ENCODE measurements at regions not wholly inside any gene's neighbourhood (a gene's known extent, or its start where the extent isn't known, plus 50 kb on each side); places are given as distances from the start of the nearest gene placed in this dataset.
"Not testable (repeated sequence)": the region's sequence is repeated elsewhere in the genome, so short reads cannot be mapped to it uniquely, and the experiment has no call there.

DNA sequence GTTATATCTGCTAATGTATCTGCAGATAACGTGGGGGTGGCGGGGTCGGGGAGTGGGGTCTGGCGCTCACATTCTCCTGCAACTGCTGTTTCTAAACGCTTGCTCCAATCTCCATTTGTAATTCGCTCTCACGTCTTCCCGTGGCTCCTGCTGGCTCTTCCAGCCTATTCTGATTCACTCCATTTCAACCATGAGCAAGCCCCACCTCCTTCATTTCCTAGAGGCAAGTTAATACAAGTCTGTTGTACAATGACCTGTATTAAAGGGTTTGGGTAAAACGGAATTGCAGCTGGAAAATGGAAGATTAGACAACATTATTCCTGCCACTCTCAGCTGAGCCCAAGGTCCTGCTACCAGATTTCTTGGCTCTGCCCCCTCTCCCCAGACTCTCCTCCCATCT is 132.3 kb downstream of the CSNK2A3 start:
- no peak for DNase-seq

- DNase-seq: no peak
Observed at GRCh38 chr11:11218629-11218986, 134.4 kb downstream of the CSNK2A3 start.

GRCh38 chr11:11217929-11218628 is 135.0 kb downstream of the CSNK2A3 start:
- peak; percentile 1 for DNase-seq

GRCh38 chr11:11217289-11217928 is 135.6 kb downstream of the CSNK2A3 start:
- no peak for DNase-seq

GRCh38 chr11:11215944-11216343 is 137.1 kb downstream of the CSNK2A3 start:
- DNase-seq: peak; percentile 1

- DNase-seq: no peak
Observed at GRCh38 chr11:11215058-11215815, 137.8 kb downstream of the CSNK2A3 start.

GRCh38 chr11:11213117-11213516 is 139.9 kb downstream of the CSNK2A3 start:
- no peak for DNase-seq

DNA sequence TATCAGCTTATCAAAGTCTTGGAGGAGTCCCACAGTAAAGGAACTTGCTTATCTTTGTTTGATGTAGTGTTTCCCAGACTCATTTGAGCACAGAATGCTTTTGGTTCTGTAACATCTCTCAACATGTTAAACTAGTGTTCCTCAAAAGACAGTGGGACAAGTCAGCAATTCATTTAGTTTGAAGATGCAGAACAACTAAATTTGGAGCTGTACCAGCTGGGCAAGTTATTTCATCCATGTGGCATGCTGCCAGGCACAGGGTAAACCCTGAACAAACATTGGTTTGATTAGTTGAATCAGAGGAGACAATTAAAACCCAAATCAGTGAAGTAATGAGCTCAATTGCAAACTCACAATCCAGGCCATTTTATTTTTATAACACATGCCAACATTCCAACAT is 141.2 kb downstream of the CSNK2A3 start:
- no peak for DNase-seq

DNA sequence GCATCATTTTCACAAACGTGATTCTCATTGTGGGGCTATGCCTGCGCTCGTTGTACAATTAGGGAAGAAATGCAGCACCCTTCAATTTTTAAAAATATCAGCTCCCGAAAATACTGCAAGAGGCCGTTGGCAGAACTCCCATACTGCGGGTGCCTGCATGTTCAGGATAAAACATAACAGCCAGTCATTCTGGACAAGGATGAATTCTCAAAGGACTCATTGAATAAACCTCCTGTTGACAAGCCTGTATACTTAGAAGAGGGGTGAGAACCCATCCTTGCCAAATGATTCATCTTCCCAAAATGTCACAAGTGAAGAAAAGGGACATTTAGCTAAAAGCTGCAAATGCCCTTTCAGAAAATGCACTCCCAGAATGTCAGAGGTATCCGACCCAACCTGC is 141.9 kb downstream of the CSNK2A3 start:
- DNase-seq: no peak

GRCh38 chr11:11210446-11210845 is 142.6 kb downstream of the CSNK2A3 start:
- no peak for DNase-seq

GRCh38 chr11:11209967-11210366 is 143.1 kb downstream of the CSNK2A3 start:
- no peak for DNase-seq

GRCh38 chr11:11208994-11209393 is 144.1 kb downstream of the CSNK2A3 start:
- no peak for DNase-seq

- DNase-seq: no peak
Observed at GRCh38 chr11:11207428-11207827, 145.6 kb downstream of the CSNK2A3 start.

DNA sequence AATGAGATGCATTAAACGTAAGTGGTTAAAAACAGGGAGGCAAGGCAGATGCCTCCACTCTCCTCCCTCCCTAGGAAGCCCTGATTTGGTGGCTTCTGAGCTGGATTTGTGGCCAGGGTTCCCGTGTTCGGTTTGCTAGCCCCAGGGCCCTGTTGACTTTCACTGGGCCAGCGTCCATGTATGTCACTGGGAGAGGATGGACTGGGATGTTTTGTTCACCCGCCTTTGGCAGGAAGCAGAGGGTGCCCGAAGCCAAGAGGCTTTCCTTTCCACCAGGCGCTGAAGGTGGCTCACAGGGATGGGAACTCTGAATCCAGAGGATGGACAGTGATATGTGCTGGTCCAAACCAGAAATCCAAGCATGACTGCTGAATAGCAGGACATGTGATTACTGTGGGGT is 146.6 kb downstream of the CSNK2A3 start:
- no peak for DNase-seq

DNA sequence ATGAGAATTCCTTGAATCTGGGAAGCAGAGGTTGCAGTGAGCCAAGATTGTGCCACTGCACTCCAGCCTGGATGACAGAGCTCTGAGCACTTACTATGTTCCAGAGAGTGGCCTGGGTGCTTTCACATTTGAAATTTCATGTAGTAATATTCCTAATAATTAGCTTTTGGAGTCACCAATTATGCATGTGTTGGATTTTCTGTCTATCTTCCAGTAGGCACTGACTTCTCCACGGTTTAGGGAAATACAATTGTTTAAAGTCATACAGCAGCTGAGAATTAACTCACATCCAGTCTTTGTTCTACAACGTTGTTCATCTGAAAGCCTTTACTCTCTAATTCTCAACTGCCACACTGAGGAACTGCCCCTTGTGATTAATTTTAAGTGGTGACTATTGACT is 150.2 kb downstream of the CSNK2A3 start:
- DNase-seq: no peak

DNA sequence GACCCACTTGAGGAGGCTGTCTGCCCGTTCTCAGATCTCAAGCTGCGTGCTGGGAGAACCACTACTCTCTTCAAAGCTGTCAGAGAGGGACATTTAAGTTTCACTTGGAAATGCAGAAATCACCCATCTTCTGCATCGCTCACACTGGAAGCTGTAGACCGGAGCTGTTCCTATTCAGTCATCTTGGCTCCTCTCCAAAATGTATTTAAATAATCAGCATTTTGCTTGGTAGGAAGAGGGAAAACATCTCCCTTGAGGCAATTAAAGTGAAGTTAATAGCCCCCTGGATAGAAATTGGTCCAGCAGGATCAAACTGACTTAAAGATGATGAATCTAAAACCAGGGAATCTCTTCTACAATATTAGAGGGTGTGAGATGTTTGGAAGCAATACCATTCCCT is 151.7 kb downstream of the CSNK2A3 start:
- DNase-seq: not testable (repeated sequence)

GRCh38 chr11:11192541-11192940 is 160.5 kb downstream of the CSNK2A3 start:
- DNase-seq: no peak

GRCh38 chr11:11189506-11189905 is 163.5 kb downstream of the CSNK2A3 start:
- DNase-seq: no peak

- no peak for DNase-seq
Observed at GRCh38 chr11:11186249-11186648, 166.8 kb downstream of the CSNK2A3 start.

DNA sequence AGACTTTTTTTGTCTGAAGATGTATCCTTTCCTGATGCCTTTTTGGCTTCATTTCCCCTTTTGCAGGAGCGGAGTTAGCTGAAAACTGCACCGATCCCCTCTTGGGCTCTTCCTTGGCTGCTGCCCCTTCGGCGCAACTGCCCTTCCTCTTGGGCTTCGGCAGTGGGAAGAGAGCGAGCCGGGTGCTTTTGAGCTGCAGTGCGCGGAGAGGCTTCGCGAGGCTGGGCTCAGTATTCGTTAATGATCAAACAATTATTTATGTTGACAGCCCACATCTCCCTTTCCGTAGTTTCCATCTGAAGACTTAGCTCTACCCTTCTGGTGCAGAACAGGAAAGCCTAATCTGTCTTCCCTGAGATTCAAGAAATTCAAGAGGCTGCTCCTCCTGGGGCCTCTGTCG is 170.8 kb downstream of the CSNK2A3 start:
- DNase-seq: no peak

- no peak for DNase-seq
Observed at GRCh38 chr11:11178671-11179638, 174.1 kb downstream of the CSNK2A3 start.

DNA sequence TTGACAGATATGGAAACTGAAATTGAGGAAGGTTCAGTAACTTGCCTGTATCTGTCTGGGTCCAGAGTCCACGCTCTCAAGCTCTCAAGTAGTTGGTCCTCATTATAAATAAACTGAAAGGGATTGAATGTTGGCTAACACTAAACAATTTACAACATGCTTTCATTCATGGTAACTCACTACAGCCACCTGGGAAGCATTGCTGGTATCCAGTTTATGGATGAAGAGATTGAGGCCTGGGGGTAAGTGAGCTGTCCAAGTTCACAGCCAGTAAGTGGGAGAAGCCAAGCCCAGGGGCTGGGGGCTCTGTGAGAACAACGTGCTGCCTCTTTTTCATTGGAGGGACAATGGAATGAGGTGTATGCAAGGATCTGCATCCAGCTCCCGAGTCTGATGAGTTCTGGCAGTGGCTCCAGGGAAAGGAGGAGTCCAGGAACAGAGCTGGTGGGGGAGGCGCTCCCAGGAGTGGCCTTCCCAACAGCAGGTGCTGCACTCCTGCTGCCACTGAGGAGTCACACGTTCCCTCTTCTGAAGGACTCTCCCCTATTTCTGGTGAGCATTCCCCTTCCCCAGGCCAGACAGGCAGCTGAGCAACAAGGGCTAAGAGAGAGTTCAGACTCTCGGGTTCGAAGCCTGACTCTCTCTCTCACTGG is 175.8 kb downstream of the CSNK2A3 start:
- DNase-seq: peak; percentile 42

All from NCI-H774 (cell line).